Pons (tissue), 1 donor: ENCODE measurements at regions not wholly inside any gene's neighbourhood (a gene's known extent, or its start where the extent isn't known, plus 50 kb on each side); places are given as distances from the start of the nearest gene placed in this dataset.

Experiments
- DNase-seq: peaks from one replicate; pipeline ENCODE4 v3.0.0-alpha.2; 2016; ENCODE audit warnings: low spot score

- no peak for DNase-seq
These were observed 307.7 kb upstream of the C2CD4B start for GRCh38 chr15:62472616-62473299.

GRCh38 chr15:62474021-62474770, 309.1 kb upstream of the C2CD4B start:
- DNase-seq = no peak

DNA sequence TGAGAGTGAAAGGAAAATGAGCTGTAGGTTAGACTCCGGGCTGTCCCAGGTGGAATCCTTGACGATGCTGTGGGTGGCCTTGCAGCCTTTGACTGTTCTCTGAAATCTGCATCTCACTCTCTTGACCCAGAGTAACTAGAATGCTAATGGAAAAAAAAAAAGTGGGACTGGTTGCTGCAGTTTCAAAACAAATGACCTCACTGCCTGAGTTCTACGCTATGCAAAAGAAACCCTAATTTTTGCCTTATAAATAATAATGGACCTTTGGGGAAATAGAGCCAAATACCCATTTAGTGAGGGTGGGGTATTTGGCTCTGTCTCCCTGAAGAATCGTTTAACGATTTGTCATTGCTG, 309.7 kb upstream of the C2CD4B start:
- DNase-seq = no peak

- no peak for DNase-seq
These were observed 310.5 kb upstream of the C2CD4B start for GRCh38 chr15:62475591-62475990.

- DNase-seq = no peak
These were observed 311.1 kb upstream of the C2CD4B start for GRCh38 chr15:62476163-62476562.

DNA sequence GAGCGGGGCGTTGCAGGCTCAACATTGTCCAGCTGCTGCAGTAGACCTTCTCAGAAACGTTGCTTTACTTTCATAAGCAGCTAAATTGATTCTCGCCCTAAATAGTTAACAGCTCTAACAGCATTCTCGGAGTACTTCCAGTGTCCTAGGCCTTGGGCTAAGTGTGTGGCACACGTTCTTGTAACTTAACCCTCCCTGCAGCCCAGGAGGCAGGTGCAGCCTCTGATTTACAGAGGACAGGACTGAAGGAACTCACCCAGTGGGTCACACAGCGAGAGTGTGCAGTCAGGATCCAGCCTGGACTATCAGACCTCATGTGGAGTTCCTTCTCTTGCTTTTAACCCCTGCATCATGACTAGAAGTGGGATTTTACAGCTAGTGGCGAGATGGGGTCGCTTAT, 312.8 kb upstream of the C2CD4B start:
- DNase-seq = no peak

- DNase-seq = no peak
These were observed 317.8 kb upstream of the C2CD4B start for GRCh38 chr15:62482785-62483429.

DNA sequence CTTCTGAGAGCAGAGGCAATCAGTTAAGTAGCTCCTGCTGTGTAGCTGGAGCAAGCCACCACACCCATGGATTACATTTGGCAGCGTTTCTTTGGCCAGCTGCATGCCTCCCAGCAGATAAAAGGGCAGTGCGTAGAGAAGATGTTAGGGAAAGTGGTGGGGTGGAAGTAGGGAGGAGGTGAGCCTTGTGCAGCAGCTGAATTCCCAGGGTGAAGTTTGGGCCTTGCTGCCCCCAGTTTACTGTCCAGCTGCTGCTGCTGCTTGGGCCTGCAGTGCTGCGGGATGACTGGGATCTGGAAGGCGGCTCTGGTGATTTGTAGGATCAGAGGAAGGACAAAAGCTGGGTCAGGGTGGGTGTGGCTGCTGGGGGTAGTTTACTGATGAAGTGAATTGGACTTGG, 318.7 kb upstream of the C2CD4B start:
- DNase-seq = no peak

DNA sequence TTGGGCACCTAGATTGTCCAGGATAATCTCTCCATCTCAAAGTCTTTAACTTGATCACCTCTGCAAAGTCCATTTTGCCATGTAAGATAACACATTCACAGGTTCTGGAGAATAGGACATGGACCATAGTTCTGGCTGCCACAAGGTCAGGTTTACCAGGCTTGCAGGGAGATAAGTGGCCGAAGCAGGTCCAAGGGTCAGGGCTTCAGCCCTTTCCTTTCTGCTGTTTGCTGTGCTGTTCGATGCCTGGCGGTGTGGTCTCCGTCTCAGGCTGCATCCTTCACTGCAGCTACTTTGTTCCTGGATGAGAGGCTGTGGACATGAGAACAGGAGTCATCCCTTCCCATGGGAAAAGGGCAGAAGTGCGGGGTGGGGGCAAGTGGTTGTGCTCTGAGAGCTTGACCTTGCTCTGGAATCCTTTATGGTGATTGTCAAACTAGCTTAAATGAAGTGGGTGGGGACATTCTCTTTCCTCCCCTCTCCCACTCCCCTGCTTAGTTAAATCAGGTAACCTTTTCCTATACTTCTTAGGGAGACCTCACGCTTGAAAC, 320.2 kb upstream of the C2CD4B start:
- no peak for DNase-seq

- no peak for DNase-seq
These were observed 321.0 kb upstream of the C2CD4B start for GRCh38 chr15:62486041-62486440.

DNA sequence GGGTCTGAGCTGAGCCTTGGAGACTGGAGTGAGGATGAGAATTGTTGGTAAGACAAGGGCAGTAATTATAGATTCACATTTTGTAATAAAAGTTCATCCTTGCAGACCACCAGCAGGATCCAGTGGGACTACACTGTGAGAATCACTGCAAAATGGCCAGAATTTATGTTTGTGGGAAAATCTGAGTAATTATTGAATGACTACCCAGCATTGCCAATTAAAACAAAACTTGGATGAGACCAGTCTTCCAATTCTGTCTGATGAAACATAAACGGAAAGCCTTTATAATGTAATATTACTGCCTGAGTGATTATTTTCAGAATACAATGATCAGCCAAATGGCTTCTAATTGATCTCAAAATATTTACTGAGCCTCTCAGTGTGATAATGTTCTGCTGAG, 323.3 kb upstream of the C2CD4B start:
- DNase-seq = no peak

GRCh38 chr15:62491642-62492041, 326.6 kb upstream of the C2CD4B start:
- DNase-seq = no peak

DNA sequence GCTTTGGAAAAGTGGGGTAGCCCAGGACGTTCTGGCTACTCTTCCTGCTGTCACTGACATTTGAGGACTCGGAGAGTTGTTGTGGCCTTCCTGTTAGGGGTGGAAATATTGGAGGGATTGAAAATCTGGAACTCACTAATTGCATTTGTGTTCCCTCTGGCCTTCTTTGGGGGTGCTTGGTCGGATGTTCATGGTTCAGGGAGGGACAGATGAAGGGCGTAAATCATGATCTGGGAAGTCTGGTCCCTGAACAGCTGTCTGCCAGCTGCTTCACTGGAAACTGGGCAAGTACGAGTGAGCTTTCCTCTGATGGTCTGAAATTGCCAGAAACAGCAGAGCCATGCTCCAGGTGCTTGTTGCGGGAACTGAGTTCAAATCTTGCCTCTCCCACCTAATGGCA, 327.8 kb upstream of the C2CD4B start:
- no peak for DNase-seq

- no peak for DNase-seq
These were observed 329.1 kb upstream of the C2CD4B start for GRCh38 chr15:62494197-62494596.

DNA sequence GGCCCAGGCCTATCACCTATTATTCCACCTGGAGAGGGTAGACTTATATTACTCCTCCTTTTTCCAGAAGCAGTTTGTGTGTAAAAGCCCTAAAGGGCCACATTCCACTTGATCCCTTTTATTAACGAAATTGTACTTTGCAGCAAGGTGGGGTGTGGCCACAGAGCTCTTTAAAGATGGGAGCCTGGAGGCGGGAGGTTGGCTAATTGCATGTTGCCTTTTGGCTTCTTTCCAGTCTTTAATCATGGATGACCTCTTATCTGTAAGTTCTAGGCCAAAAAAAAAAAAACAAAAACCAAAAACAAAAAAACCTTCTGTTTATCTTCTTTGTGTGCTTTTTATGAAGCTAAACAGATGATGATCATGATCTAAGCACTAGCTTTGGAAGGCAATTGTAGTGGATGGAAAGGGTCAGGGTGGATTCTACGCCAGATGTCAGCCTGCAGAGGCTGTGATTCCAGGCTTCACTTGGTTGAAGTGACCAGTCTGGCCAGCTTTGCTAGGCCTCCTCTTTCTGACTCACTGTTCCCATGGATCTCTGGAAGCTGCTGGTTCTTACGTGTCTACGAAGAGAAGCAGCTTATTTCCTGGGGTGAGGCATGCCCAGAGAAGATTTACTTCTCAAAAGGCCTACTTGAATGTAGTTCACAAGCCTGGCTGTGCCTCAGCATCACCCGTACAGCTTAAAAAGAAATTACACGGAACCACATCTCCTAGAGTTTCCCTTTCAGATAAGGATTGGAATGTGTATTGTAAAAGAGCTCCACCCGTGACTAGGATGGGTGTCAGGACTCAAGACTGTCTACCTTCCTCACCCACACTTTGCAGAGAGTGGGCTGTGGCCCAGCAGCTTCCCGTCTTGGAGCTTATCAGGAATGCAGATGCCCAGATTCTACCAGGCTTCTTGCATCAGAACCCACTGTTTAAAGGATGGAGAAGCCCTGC, 330.9 kb upstream of the C2CD4B start:
- DNase-seq = no peak

- DNase-seq = no peak
These were observed 332.3 kb upstream of the C2CD4B start for GRCh38 chr15:62497356-62497755.

DNA sequence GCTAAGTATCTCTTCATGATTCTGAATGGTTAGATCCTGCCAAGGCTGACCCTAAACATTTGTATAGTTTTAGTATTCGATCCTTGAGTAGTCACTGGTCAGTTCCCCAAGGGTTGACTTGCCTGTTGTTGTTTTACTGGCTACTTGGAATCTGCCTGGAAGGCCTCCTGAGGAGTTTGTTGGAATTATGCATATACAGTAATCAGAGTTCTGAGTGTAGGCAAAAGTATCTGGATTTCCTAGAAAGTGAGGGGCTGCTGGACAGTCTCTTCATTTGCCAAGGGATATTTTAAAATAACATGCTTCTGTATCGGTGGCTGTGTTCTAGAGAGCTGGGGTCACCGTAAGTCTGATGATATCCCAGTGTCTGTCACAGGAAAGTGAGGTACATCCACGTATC, 333.2 kb upstream of the C2CD4B start:
- no peak for DNase-seq

DNA sequence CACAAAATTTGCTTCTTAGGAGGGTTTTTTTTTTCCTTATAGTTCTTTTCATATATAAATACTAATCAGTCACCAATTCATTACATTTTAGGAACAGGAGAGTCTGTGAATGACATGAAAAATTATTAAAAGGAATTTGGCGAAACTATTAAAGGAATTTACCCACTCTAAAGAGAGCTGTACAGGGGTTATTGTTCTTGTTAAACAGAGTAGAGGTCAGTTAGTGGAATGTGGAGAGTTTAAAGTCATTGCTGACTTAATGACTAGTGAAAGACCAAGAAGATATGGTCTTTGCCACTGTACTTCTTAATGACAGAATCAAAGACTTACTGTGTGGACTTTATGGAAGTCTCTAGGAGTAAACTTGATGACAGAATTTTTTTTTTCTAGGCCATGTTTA, 333.6 kb upstream of the C2CD4B start:
- DNase-seq = no peak

DNA sequence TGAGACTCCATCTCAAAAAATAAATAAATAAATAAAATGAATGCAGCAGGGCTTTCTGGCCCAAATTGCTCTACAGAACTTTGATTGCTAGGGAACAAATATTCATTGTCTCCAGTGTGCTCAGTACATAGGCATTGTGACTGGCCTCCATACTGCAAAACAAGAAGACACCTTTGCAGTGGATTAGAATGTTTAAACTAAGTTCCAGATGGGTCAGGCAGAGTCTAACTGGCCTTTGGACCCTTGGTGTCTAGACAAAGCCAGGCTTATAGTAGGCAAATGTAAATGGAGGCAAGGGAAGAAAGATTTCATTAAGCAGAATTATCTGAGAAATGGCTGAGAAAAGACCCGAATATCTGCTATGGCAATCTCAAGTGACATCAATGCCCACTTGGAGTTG, 335.2 kb upstream of the C2CD4B start:
- DNase-seq = peak; percentile 24

DNA sequence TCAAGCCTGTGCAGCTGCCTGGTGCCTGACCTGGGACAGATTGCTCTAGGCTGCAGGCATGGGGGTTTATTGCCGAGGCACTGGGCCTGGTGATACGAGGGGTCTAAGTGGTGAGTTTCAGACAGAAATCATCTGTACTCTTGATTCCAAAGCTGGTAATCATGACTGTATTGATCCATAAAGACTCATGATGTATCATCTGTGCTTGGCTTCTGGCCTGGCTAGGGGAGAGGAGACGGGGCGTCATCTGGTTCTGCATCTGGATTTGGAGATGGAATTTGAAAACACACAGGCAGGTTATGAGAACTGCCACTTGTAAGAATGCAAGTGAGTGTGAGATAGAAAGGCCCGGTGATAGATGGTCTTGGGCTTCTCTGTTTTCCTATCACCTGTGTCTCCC, 337.4 kb upstream of the C2CD4B start:
- no peak for DNase-seq

GRCh38 chr15:62503451-62503850, 338.4 kb upstream of the C2CD4B start:
- peak; percentile 46 for DNase-seq

DNA sequence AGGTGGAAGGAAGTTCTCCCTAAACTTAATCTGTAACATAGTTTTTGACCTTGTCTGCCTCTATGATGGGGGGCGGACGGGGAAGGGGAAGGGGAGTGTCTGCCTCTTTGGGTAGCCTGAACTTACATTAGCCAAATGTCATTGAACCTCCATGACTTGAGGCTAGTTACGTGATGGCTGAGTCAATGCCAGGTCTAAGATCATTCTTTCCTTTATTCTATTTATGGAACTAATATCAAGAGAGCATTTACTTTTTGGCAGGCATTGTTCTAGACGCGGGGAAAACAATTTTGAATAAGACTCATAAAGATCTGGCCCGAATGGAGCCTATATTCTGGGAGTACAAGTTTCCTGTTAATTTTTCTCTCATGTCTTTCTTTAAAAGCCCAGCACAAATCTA, 340.7 kb upstream of the C2CD4B start:
- DNase-seq = no peak
